Neuronal stem cell (in vitro differentiated cells): ENCODE measurements at regions not wholly inside any gene's neighbourhood (a gene's known extent, or its start where the extent isn't known, plus 50 kb on each side); places are given as distances from the start of the nearest gene placed in this dataset.

ENCODE experiments used
- DNase-seq: peaks from one replicate; pipeline ENCODE4 v3.0.0-alpha.2; 2013; ENCODE audit warnings: low spot score
- H2AFZ ChIP-seq: one replicate; pipeline ENCODE4 v1.6.1; 2013; ENCODE audit warnings: mild to moderate bottlenecking, low read length, inconsistent platforms
- H2AK5ac ChIP-seq: 2 replicates; pipeline ENCODE4 v1.6.1; 2013; ENCODE audit warnings: low read depth, mild to moderate bottlenecking, inconsistent platforms, low read length, moderate library complexity, mixed read lengths
- H2BK120ac ChIP-seq: 2 replicates; pipeline ENCODE4 v1.6.1; 2013; ENCODE audit warnings: low read depth, mild to moderate bottlenecking, inconsistent platforms, low read length, moderate library complexity, mixed read lengths
- H2BK12ac ChIP-seq: one replicate; pipeline ENCODE4 v1.6.1; 2013; ENCODE audit warnings: low read length, inconsistent platforms
- H2BK15ac ChIP-seq: 2 replicates; pipeline ENCODE4 v1.6.1; 2013; ENCODE audit warnings: mild to moderate bottlenecking, low read length, inconsistent platforms, mixed read lengths
- H2BK5ac ChIP-seq: one replicate; pipeline ENCODE4 v1.6.1; 2013; ENCODE audit warnings: inconsistent platforms, mild to moderate bottlenecking, low read length, moderate library complexity
- H3K14ac ChIP-seq: one replicate; pipeline ENCODE4 v1.6.1; 2013; ENCODE audit warnings: low read length, inconsistent platforms
- H3K18ac ChIP-seq: 2 replicates; pipeline ENCODE4 v1.6.1; 2013; ENCODE audit warnings: low read length, inconsistent platforms
- H3K23ac ChIP-seq: 2 replicates; pipeline ENCODE4 v1.6.1; 2013; ENCODE audit warnings: low read depth, mild to moderate bottlenecking, mixed read lengths, low read length, inconsistent platforms; ENCODE audit not compliant: poor library complexity
- H3K27ac ChIP-seq: replicated peaks from 3 replicates; pipeline ENCODE4 v1.5.1; 2013; ENCODE audit warnings: low read length, inconsistent platforms
- H3K27me3 ChIP-seq, 3 experiments: 2 replicates each; pipeline ENCODE4 v1.6.1; 2013; ENCODE audit warnings: low read length in 3 of 3, mild to moderate bottlenecking in 2 of 3, inconsistent platforms in 1 of 3, low read depth in 1 of 3, mixed read lengths in 1 of 3, moderate library complexity in 1 of 3; ENCODE audit not compliant: control insufficient read depth in 3 of 3, insufficient read depth in 3 of 3
- H3K36me3 ChIP-seq, 2 donors: replicated peaks in 1 of 2; 2 replicates each; pipeline ENCODE4 v1.6.1; 2013; ENCODE audit warnings: low read length in 2 of 2; ENCODE audit not compliant: control insufficient read depth in 2 of 2, insufficient read depth in 2 of 2
- H3K4ac ChIP-seq: 2 replicates; pipeline ENCODE4 v1.6.1; 2013; ENCODE audit warnings: inconsistent platforms, mild to moderate bottlenecking, low read length, moderate library complexity
- H3K4me1 ChIP-seq, 2 donors: 1 replicate in 1 of 2; 2 replicates in 1 of 2; pipeline ENCODE4 v1.6.1; 2013; ENCODE audit warnings: low read length in 2 of 2, low read depth in 1 of 2; ENCODE audit not compliant: control insufficient read depth in 2 of 2, insufficient read depth in 1 of 2
- H3K4me2 ChIP-seq: one replicate; pipeline ENCODE4 v1.6.1; 2013; ENCODE audit warnings: mild to moderate bottlenecking, low read length, inconsistent platforms; ENCODE audit not compliant: insufficient read depth, poor library complexity, severe bottlenecking
- H3K4me3 ChIP-seq, 2 donors: 2 replicates each; pipeline ENCODE4 v1.5.1; 2013; ENCODE audit warnings: low read length in 2 of 2, mild to moderate bottlenecking in 2 of 2, inconsistent platforms in 1 of 2, moderate library complexity in 1 of 2
- H3K79me1 ChIP-seq: one replicate; pipeline ENCODE4 v1.6.1; 2013; ENCODE audit warnings: low read depth, mild to moderate bottlenecking, inconsistent platforms, low read length, moderate library complexity
- H3K9ac ChIP-seq: one replicate; pipeline ENCODE4 v1.6.1; 2013; ENCODE audit warnings: mild to moderate bottlenecking, low read depth, low read length, inconsistent platforms; ENCODE audit not compliant: poor library complexity
- H3K9me3 ChIP-seq, 2 donors: replicated peaks in 1 of 2; 2 replicates each; pipeline versions ENCODE3 to v1.6.1; 2013; ENCODE audit warnings: low read length in 2 of 2, mild to moderate bottlenecking in 2 of 2, inconsistent platforms in 1 of 2, low read depth in 1 of 2, mixed read lengths in 1 of 2, moderate library complexity in 1 of 2; ENCODE audit not compliant: control insufficient read depth in 2 of 2, insufficient read depth in 1 of 2
- H4K8ac ChIP-seq: one replicate; pipeline ENCODE4 v1.6.1; 2013; ENCODE audit warnings: low read depth, mild to moderate bottlenecking, inconsistent platforms, low read length, moderate library complexity
- H4K91ac ChIP-seq: one replicate; pipeline ENCODE4 v1.6.1; 2013; ENCODE audit warnings: low read length, low read depth, mild to moderate bottlenecking, inconsistent platforms; ENCODE audit not compliant: poor library complexity
- WGBS, 2 donors: extraction: QIAGEN DNeasy Blood & Tissue Kit; methylation state at CpG; one replicate each; pipeline ENCODE4 v1.1.7; 2013; ENCODE audit warnings: missing lambda C conversion rate in 2 of 2, mixed read lengths in 1 of 2; ENCODE audit not compliant: insufficient read length in 2 of 2, insufficient replicate concordance in 1 of 2; ENCODE audit errors: extremely low coverage in 2 of 2; 5-methylcytosine and 5-hydroxymethylcytosine counted together

GRCh38 chrX:69309074-69309792 is 144.0 kb upstream of the PJA1 start:
- H3K23ac ChIP-seq = no peak overlapping the region
- no peak overlapping the region for H3K9ac ChIP-seq
- no peak overlapping the region for H2AK5ac ChIP-seq
- no peak overlapping the region for H2BK15ac ChIP-seq
- DNase-seq = no peak
- H3K4me3 ChIP-seq = no peak overlapping the region
- H3K79me1 ChIP-seq = no peaks in the 10 kb centered on the region
- no peak overlapping the region for H3K4ac ChIP-seq
- no peaks in the 10 kb centered on the region for H3K9me3 ChIP-seq
- no peak overlapping the region for H3K18ac ChIP-seq
- H2AFZ ChIP-seq = no peak overlapping the region
- peaks cover 0 to 10% (median 0%) of the 10 kb centered on the region in 3 experiments for H3K27me3 ChIP-seq
- H2BK12ac ChIP-seq = peak overlapping the region; percentile 22
- no peak overlapping the region for H2BK5ac ChIP-seq
- H3K4me2 ChIP-seq = no peak overlapping the region
- WGBS, 2 donors = no CpG with 5 or more reads among the region's 7 CpGs
- no peak overlapping the region for H3K14ac ChIP-seq
- no peaks in the 10 kb centered on the region for H3K36me3 ChIP-seq
- H3K27ac ChIP-seq = no peak overlapping the region
- peaks cover 3 to 18% of the 10 kb centered on the region in 2 donors for H3K4me1 ChIP-seq
- H2BK120ac ChIP-seq = no peak overlapping the region
- H4K91ac ChIP-seq = no peak overlapping the region
- peak overlapping the region; percentile 43 for H4K8ac ChIP-seq

DNA sequence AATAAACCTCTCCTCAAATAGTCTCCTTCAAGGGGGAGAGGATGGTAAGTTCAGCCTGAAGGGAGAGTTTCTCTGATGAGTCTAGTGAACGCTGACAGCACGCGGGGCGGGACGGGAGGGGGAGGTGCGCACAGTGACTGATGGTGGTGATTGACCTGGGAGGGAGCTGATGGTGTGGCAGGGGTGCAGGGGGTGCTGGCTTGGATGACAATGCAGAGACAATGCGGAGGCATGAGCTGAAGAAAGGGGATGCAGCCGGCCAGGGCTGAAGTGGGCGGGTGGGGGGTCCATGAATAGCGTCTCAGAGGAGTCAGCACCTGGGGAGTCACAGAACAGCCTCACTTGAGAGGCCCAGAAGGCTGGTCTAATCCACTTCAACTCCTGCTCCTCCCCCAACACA is 142.5 kb upstream of the PJA1 start:
- peaks cover 0 to 15% of the 10 kb centered on the region in 2 donors for H3K4me1 ChIP-seq
- no peak overlapping the region for H2AK5ac ChIP-seq
- no peak overlapping the region for H3K14ac ChIP-seq
- peaks cover 0 to 12% (median 0%) of the 10 kb centered on the region in 3 experiments for H3K27me3 ChIP-seq
- no peak overlapping the region for H3K4me3 ChIP-seq
- H3K79me1 ChIP-seq = no peaks in the 10 kb centered on the region
- no peak overlapping the region for H4K8ac ChIP-seq
- H2BK120ac ChIP-seq = no peak overlapping the region
- H3K27ac ChIP-seq = no peak overlapping the region
- no peaks in the 10 kb centered on the region for H3K9me3 ChIP-seq
- WGBS, 2 donors = no CpG with 5 or more reads among the region's 10 CpGs
- H2AFZ ChIP-seq = no peak overlapping the region
- H3K4ac ChIP-seq = no peak overlapping the region
- no peak overlapping the region for H4K91ac ChIP-seq
- no peak overlapping the region for H3K18ac ChIP-seq
- H2BK12ac ChIP-seq = no peak overlapping the region
- no peaks in the 10 kb centered on the region for H3K36me3 ChIP-seq
- no peak for DNase-seq
- no peak overlapping the region for H3K9ac ChIP-seq
- no peak overlapping the region for H3K23ac ChIP-seq
- H3K4me2 ChIP-seq = peak overlapping the region; percentile 25
- H2BK5ac ChIP-seq = no peak overlapping the region
- H2BK15ac ChIP-seq = no peak overlapping the region

- Histone ChIP-seq H3K4me2 (no peak overlapping the region), H3K79me1 (no peaks in the 10 kb centered on the region), H3K4me3 (no peak overlapping the region), H3K4ac (no peak overlapping the region), H3K27me3 (peaks cover 0 to 19% (median 0%) of the 10 kb centered on the region in 3 experiments), H2BK5ac (peak overlapping the region; percentile 22), H3K14ac (no peak overlapping the region), H4K8ac (no peak overlapping the region), H2BK12ac (no peak overlapping the region), H3K4me1 (peaks cover 0 to 15% of the 10 kb centered on the region in 2 donors), H3K18ac (peak overlapping the region; percentile 64), H4K91ac (no peak overlapping the region), H2AK5ac (peak overlapping the region; percentile 56), H2BK120ac (peak overlapping the region; percentile 61), H2BK15ac (no peak overlapping the region), H3K23ac (no peak overlapping the region), H3K36me3 (no peaks in the 10 kb centered on the region), H3K27ac (peak overlapping the region; percentile 43), H3K9me3 (no peaks in the 10 kb centered on the region), H3K9ac (no peak overlapping the region), H2AFZ (no peak overlapping the region)
- WGBS, 2 donors = no CpG with 5 or more reads among the region's 1 CpG
- DNase-seq = no peak
Observed at GRCh38 chrX:69307029-69307428, 141.8 kb upstream of the PJA1 start.

DNA sequence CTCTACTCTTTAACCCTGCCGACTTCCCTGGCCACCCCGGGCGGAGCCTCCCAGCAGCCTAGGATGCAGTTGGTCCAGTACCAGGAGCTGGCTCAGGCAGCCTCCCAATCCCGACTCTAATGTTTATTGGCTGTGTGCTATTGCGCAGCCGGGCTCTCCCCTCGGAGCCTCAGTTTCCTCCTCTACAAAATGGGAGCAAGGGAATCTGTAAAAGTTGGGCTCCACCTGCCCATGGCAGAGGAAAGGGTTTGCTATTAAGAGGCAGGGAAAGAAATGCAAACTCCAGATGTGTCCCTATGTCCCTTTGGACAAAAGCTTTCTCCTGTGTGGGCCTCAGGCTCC is 140.8 kb upstream of the PJA1 start:
- H3K36me3 ChIP-seq = no peaks in the 10 kb centered on the region
- peak overlapping the region; percentile 5 for H3K18ac ChIP-seq
- H3K9ac ChIP-seq = no peak overlapping the region
- WGBS, 2 donors = no CpG with 5 or more reads among the region's 7 CpGs
- H3K4me1 ChIP-seq = peaks cover 0 to 15% of the 10 kb centered on the region in 2 donors
- no peak overlapping the region for H2BK15ac ChIP-seq
- no peaks in the 10 kb centered on the region for H3K79me1 ChIP-seq
- no peaks in the 10 kb centered on the region for H3K9me3 ChIP-seq
- DNase-seq = no peak
- H3K23ac ChIP-seq = no peak overlapping the region
- H3K27me3 ChIP-seq = peaks cover 0 to 25% (median 0%) of the 10 kb centered on the region in 3 experiments
- H2BK120ac ChIP-seq = no peak overlapping the region
- H4K8ac ChIP-seq = no peak overlapping the region
- no peak overlapping the region for H4K91ac ChIP-seq
- no peak overlapping the region for H3K4me3 ChIP-seq
- no peak overlapping the region for H3K14ac ChIP-seq
- H2AK5ac ChIP-seq = no peak overlapping the region
- H2BK12ac ChIP-seq = no peak overlapping the region
- peak overlapping the region; percentile 82 for H3K27ac ChIP-seq
- H2BK5ac ChIP-seq = peak overlapping the region; percentile 22
- peak overlapping the region; percentile 83 for H2AFZ ChIP-seq
- H3K4ac ChIP-seq = no peak overlapping the region
- H3K4me2 ChIP-seq = no peak overlapping the region
